Heart left ventricle (tissue), 13 donors: ENCODE measurements at regions not wholly inside any gene's neighbourhood (a gene's known extent, or its start where the extent isn't known, plus 50 kb on each side); places are given as distances from the start of the nearest gene placed in this dataset.

Experiments
- CTCF ChIP-seq, 12 donors: fragments of 200-600 bp; sonication (generic) in 4 of 12; IDR thresholded peaks; one replicate each; pipeline versions ENCODE4 v1.5.0 to v1.8.0; 2018 to 2022; ENCODE audit warnings: antibody characterized with exemption in 12 of 12, mild to moderate bottlenecking in 5 of 12
- POLR2A ChIP-seq, 2 donors: fragments of 450-650 bp; IDR thresholded peaks; one replicate each; pipeline ENCODE4 v1.6.1; 2017; ENCODE audit warnings: antibody characterized with exemption in 2 of 2, mild to moderate bottlenecking in 2 of 2, moderate library complexity in 2 of 2
- donor health status: ischemic (EF 13 %, LVEDD 7.1; RV severe dilation, severe dysfunction).
- donor health status: DM: no; HTN: yes; CAD: no.
- donor health status: DM: no; HTN: no; CAD: no.
- donor health status: ischemic (EF 25% LVEDD 6.9; RV normal size, moderate dysfunction).
- donor health status: ischemic (EF 25% LVEDD 5.7; RV mildly dilated, moderate dysfunction).
- donor health status: ischemic (EF 35%, LVEDD 5.7; RV mildly dilated, moderate dysfunction).
- donor health status: nonischemic (EF 11% LVEDD 7.7; RV severe dilation, severe dysfunction).
- donor health status: DM: yes; HTN: yes; CAD: no.
- donor health status: PGD.
- donor health status: ischemic (EF 29% LVEDD 5.4; RV normal size, mild dysfunction).
- donor health status: nonischemic (EF 23%, LVEDD 6.1; RV moderate dilation, normal function).

DNA sequence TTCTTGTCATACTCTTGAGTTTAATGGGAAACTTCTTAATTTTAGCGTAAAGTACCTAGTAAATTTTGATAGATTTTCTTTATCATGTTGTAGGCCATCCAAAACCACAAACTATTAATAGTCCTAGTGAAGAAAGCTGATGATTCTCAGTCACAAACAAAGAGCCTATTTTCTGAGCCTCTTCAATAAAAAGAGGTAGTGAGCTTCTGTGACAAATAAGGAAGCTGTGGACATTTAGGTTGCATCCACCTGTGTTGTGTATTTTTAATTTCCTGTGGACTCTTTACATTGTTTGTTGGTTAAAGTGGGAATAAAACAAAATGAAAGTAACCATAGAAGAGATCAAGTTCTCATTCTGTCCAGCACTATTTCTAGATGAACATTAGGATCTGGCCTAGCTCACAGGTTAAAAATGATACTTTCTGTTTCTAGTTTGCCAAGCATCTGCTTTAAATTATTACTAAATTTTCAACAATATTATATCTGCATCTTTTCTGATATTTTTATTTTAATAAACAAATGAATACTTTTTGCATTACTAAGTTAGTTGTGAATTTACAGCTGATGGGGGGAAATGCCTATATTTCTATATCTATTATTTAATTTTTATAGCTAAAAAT lies 702.2 kb upstream of the ADGRL4 start:
- TF ChIP-seq CTCF (IDR thresholded peaks at IDR 0.05) (no peak), POLR2A (IDR thresholded peaks at IDR 0.05) (no peak)
